ENCODE measurements at regions not wholly inside any gene's neighbourhood (a gene's known extent, or its start where the extent isn't known, plus 50 kb on each side); places are given as distances from the start of the nearest gene placed in this dataset.

DNA sequence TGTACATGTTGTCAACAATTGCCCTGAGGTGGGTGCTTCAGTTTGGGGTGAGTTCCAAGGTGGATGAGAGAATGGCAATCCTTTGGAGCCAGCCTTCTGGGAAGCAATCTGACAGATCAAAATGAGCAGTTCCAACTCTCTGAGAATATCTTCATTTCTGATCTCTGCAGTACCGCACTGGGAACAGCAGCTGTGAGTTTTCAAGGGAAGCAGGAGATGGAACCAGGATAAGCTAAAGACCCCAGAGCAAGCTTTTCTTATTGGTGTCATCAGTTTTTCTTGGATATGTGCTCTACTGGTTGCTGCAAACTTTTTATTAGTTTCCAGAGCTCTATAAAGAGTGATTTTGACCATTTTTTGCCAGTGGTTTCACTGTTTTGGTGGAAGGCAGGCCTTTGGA is 94.7 kb downstream of the KCNJ12 start:
- TF ChIP-seq, protein P1, sequence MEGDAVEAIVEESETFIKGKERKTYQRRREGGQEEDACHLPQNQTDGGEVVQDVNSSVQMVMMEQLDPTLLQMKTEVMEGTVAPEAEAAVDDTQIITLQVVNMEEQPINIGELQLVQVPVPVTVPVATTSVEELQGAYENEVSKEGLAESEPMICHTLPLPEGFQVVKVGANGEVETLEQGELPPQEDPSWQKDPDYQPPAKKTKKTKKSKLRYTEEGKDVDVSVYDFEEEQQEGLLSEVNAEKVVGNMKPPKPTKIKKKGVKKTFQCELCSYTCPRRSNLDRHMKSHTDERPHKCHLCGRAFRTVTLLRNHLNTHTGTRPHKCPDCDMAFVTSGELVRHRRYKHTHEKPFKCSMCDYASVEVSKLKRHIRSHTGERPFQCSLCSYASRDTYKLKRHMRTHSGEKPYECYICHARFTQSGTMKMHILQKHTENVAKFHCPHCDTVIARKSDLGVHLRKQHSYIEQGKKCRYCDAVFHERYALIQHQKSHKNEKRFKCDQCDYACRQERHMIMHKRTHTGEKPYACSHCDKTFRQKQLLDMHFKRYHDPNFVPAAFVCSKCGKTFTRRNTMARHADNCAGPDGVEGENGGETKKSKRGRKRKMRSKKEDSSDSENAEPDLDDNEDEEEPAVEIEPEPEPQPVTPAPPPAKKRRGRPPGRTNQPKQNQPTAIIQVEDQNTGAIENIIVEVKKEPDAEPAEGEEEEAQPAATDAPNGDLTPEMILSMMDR (IDR thresholded peaks at IDR 0.05) = no peak
- TF ChIP-seq POLR2A (IDR thresholded peaks at IDR 0.05) = no peak
- no peak for TF ChIP-seq EP300 (IDR thresholded peaks at IDR 0.05)

Measured in ovary (tissue), 3 donors.